Heart left ventricle (tissue), 13 donors: ENCODE measurements at regions not wholly inside any gene's neighbourhood (a gene's known extent, or its start where the extent isn't known, plus 50 kb on each side); places are given as distances from the start of the nearest gene placed in this dataset.

Experiments
- CTCF ChIP-seq, 12 donors: fragments of 200-600 bp; sonication (generic) in 4 of 12; IDR thresholded peaks; one replicate each; pipeline versions ENCODE4 v1.5.0 to v1.8.0; 2018 to 2022; ENCODE audit warnings: antibody characterized with exemption in 12 of 12, mild to moderate bottlenecking in 5 of 12
- POLR2A ChIP-seq, 2 donors: fragments of 450-650 bp; IDR thresholded peaks; one replicate each; pipeline ENCODE4 v1.6.1; 2017; ENCODE audit warnings: antibody characterized with exemption in 2 of 2, mild to moderate bottlenecking in 2 of 2, moderate library complexity in 2 of 2
- donor health status: ischemic (EF 13 %, LVEDD 7.1; RV severe dilation, severe dysfunction).
- donor health status: DM: no; HTN: yes; CAD: no.
- donor health status: DM: no; HTN: no; CAD: no.
- donor health status: ischemic (EF 25% LVEDD 6.9; RV normal size, moderate dysfunction).
- donor health status: ischemic (EF 25% LVEDD 5.7; RV mildly dilated, moderate dysfunction).
- donor health status: ischemic (EF 35%, LVEDD 5.7; RV mildly dilated, moderate dysfunction).
- donor health status: nonischemic (EF 11% LVEDD 7.7; RV severe dilation, severe dysfunction).
- donor health status: DM: yes; HTN: yes; CAD: no.
- donor health status: PGD.
- donor health status: ischemic (EF 29% LVEDD 5.4; RV normal size, mild dysfunction).
- donor health status: nonischemic (EF 23%, LVEDD 6.1; RV moderate dilation, normal function).

GRCh38 chr2:146608490-146608889 lies 1236.3 kb upstream of the ACVR2A start:
- no peak for TF ChIP-seq CTCF (IDR thresholded peaks at IDR 0.05)
- TF ChIP-seq POLR2A (IDR thresholded peaks at IDR 0.05) = no peak
